Hepatocyte (in vitro differentiated cells): ENCODE measurements at regions not wholly inside any gene's neighbourhood (a gene's known extent, or its start where the extent isn't known, plus 50 kb on each side); places are given as distances from the start of the nearest gene placed in this dataset.
"Not testable (repeated sequence)": the region's sequence is repeated elsewhere in the genome, so short reads cannot be mapped to it uniquely, and the experiment has no call there.

Experiments used
- DNase-seq: peaks from one replicate; pipeline ENCODE4 v3.0.0-alpha.2; 2016; ENCODE audit warnings: low spot score
- H2AFZ ChIP-seq: fragments of 200-600 bp; sonication (generic); 2 replicates; pipeline ENCODE4 v1.6.0; 2016; ENCODE audit warnings: antibody characterized with exemption, mild to moderate bottlenecking
- H3K27ac ChIP-seq: fragments of 200-600 bp; sonication (generic); 2 replicates; pipeline ENCODE4 v1.5.1; 2016; ENCODE audit warnings: mild to moderate bottlenecking
- H3K27me3 ChIP-seq: fragments of 200-600 bp; sonication (generic); 2 replicates; pipeline ENCODE4 v1.6.1; 2016
- H3K36me3 ChIP-seq: fragments of 200-600 bp; sonication (generic); replicated peaks from 2 replicates; pipeline ENCODE4 v1.5.1; 2016; ENCODE audit warnings: low read depth; ENCODE audit not compliant: insufficient read depth
- H3K4me1 ChIP-seq: fragments of 200-600 bp; sonication (generic); 2 replicates; pipeline ENCODE4 v1.5.1; 2016; ENCODE audit warnings: mild to moderate bottlenecking, moderate library complexity; ENCODE audit not compliant: insufficient read depth
- H3K4me2 ChIP-seq: fragments of 200-600 bp; sonication (generic); 2 replicates; pipeline ENCODE4 v1.6.0; 2016
- H3K4me3 ChIP-seq: fragments of 200-600 bp; sonication (generic); 2 replicates; pipeline ENCODE4 v1.5.1; 2016; ENCODE audit warnings: mild to moderate bottlenecking
- H3K79me2 ChIP-seq: fragments of 200-600 bp; sonication (generic); 2 replicates; pipeline ENCODE4 v1.6.0; 2017; ENCODE audit warnings: mild to moderate bottlenecking
- H3K9me2 ChIP-seq: fragments of 200-600 bp; sonication (generic); replicated peaks from 2 replicates; pipeline ENCODE4 v1.6.0; 2017; ENCODE audit warnings: mild to moderate bottlenecking; ENCODE audit not compliant: insufficient read depth
- H3K9me3 ChIP-seq: fragments of 200-600 bp; sonication (generic); 2 replicates; pipeline ENCODE4 v1.5.1; 2016; ENCODE audit warnings: low read depth, mild to moderate bottlenecking
- H4K20me1 ChIP-seq: fragments of 200-600 bp; sonication (generic); 2 replicates; pipeline ENCODE4 v1.6.0; 2016; ENCODE audit warnings: mild to moderate bottlenecking; ENCODE audit not compliant: insufficient read depth, poor library complexity, severe bottlenecking
- EZH2 ChIP-seq: fragments of 200-600 bp; sonication (generic); IDR thresholded peaks from 2 replicates; pipeline ENCODE4 v1.6.1; 2016; ENCODE audit warnings: antibody characterized with exemption, mild to moderate bottlenecking, borderline replicate concordance
- EZH2phosphoT487 ChIP-seq: fragments of 200-600 bp; sonication (generic); IDR thresholded peaks from one replicate; pipeline ENCODE4 v1.6.1; 2018; ENCODE audit warnings: antibody characterized with exemption, mild to moderate bottlenecking, low read depth, moderate library complexity; ENCODE audit not compliant: unreplicated experiment, severe bottlenecking
- WGBS: methylation state at CpG from one replicate; pipeline ENCODE4 v1.1.6; 2016; ENCODE audit warnings: low lambda C conversion rate; ENCODE audit errors: missing lambda C conversion rate; 5-methylcytosine and 5-hydroxymethylcytosine counted together
- TF ChIP-seq, protein P1 (sequence below): fragments of 200-600 bp; sonication (generic); IDR thresholded peaks from 2 replicates; pipeline ENCODE4 v1.5.1; 2016; ENCODE audit warnings: antibody characterized with exemption, mild to moderate bottlenecking; ENCODE audit not compliant: poor library complexity

GRCh38 chr1:55786396-55786795 lies 571.2 kb upstream of the USP24 start:
- no peak for DNase-seq
- H4K20me1 ChIP-seq: no peaks in the 10 kb centered on the region
- no peak overlapping the region for H2AFZ ChIP-seq
- H3K9me2 ChIP-seq: no peaks in the 10 kb centered on the region
- no peaks in the 10 kb centered on the region for H3K36me3 ChIP-seq
- 44% methylated on average over 4 of the region's 4 CpGs for WGBS
- H3K4me2 ChIP-seq: no peak overlapping the region
- TF ChIP-seq EZH2phosphoT487 (no peak), EZH2 (no peak)
- TF ChIP-seq, protein P1, sequence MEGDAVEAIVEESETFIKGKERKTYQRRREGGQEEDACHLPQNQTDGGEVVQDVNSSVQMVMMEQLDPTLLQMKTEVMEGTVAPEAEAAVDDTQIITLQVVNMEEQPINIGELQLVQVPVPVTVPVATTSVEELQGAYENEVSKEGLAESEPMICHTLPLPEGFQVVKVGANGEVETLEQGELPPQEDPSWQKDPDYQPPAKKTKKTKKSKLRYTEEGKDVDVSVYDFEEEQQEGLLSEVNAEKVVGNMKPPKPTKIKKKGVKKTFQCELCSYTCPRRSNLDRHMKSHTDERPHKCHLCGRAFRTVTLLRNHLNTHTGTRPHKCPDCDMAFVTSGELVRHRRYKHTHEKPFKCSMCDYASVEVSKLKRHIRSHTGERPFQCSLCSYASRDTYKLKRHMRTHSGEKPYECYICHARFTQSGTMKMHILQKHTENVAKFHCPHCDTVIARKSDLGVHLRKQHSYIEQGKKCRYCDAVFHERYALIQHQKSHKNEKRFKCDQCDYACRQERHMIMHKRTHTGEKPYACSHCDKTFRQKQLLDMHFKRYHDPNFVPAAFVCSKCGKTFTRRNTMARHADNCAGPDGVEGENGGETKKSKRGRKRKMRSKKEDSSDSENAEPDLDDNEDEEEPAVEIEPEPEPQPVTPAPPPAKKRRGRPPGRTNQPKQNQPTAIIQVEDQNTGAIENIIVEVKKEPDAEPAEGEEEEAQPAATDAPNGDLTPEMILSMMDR: no peak
- H3K79me2 ChIP-seq: no peaks in the 10 kb centered on the region
- H3K4me3 ChIP-seq: no peak overlapping the region
- H3K9me3 ChIP-seq: no peaks in the 10 kb centered on the region
- H3K4me1 ChIP-seq: no peaks in the 10 kb centered on the region
- no peaks in the 10 kb centered on the region for H3K27me3 ChIP-seq
- H3K27ac ChIP-seq: no peak overlapping the region

GRCh38 chr1:55784941-55785450 lies 569.8 kb upstream of the USP24 start:
- not testable (repeated sequence) for H3K9me2 ChIP-seq, H3K27ac ChIP-seq, H3K79me2 ChIP-seq, H2AFZ ChIP-seq, H3K36me3 ChIP-seq, H3K4me2 ChIP-seq, H4K20me1 ChIP-seq, DNase-seq, H3K4me3 ChIP-seq, H3K9me3 ChIP-seq, H3K4me1 ChIP-seq, H3K27me3 ChIP-seq
- 86% methylated on average over 6 of the region's 6 CpGs for WGBS

DNA sequence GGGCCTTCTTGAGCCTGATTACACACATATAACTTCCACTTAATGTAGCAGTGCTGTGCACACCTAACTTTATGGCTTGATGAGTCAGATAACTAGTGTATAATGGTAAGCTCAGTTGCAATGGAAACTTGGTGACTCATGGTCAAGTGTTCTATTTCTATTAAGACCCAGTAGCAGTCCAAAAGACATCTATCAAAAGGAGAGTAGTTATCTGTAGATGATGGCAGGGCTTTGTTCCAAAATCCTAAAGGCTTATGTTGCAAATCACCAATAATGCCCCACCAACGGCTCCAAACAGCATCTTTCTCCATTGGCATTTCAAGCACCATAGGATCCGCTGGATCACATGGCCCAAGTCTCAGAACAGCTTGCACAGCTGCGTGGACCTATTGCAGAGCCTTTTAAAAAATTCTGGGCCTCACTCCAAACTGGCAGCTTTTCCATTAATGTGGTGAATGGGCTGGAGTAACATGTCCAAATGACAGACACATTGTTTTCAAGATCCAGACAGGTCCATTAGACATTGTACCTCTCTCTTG lies 566.8 kb upstream of the USP24 start:
- TF ChIP-seq EZH2phosphoT487: no peak
- no peak for TF ChIP-seq EZH2
- no peak overlapping the region for H3K4me3 ChIP-seq
- 75% methylated on average over 3 of the region's 3 CpGs for WGBS
- H3K4me2 ChIP-seq: no peak overlapping the region
- H3K27ac ChIP-seq: peak overlapping the region; percentile 71
- no peaks in the 10 kb centered on the region for H3K27me3 ChIP-seq
- no peaks in the 10 kb centered on the region for H4K20me1 ChIP-seq
- no peaks in the 10 kb centered on the region for H3K9me3 ChIP-seq
- H2AFZ ChIP-seq: no peak overlapping the region
- no peaks in the 10 kb centered on the region for H3K4me1 ChIP-seq
- DNase-seq: peak; percentile 67
- no peaks in the 10 kb centered on the region for H3K79me2 ChIP-seq
- H3K9me2 ChIP-seq: no peaks in the 10 kb centered on the region
- H3K36me3 ChIP-seq: no peaks in the 10 kb centered on the region

- Histone ChIP-seq H3K4me2 (no peak overlapping the region), H2AFZ (no peak overlapping the region), H3K4me1 (no peaks in the 10 kb centered on the region), H4K20me1 (no peaks in the 10 kb centered on the region), H3K79me2 (no peaks in the 10 kb centered on the region), H3K4me3 (no peak overlapping the region), H3K36me3 (no peaks in the 10 kb centered on the region), H3K9me2 (no peaks in the 10 kb centered on the region), H3K9me3 (no peaks in the 10 kb centered on the region), H3K27ac (no peak overlapping the region), H3K27me3 (no peaks in the 10 kb centered on the region)
- TF ChIP-seq, protein P1: no peak
- TF ChIP-seq EZH2 (no peak), EZH2phosphoT487 (no peak)
- DNase-seq: no peak
- WGBS: 96% methylated on average over 3 of the region's 3 CpGs
Observed at GRCh38 chr1:55781003-55781402, 565.8 kb upstream of the USP24 start.
